Activated CD4-positive, alpha-beta T cell treated with anti-CD3 and anti-CD28 coated beads, Interleukin-2, amount 50 U/mL, for 24 hours (primary cell): ENCODE measurements at regions not wholly inside any gene's neighbourhood (a gene's known extent, or its start where the extent isn't known, plus 50 kb on each side); places are given as distances from the start of the nearest gene placed in this dataset.
"Not testable (repeated sequence)": the region's sequence is repeated elsewhere in the genome, so short reads cannot be mapped to it uniquely, and the experiment has no call there.

Experiments used
- DNase-seq, 2 donors: peaks; one replicate each; pipeline ENCODE4 v3.0.0-alpha.2; 2020; ENCODE audit warnings: low read depth in 1 of 2, low spot score in 1 of 2

GRCh38 chr12:25337916-25338315, 87.2 kb upstream of the KRAS start:
- no peak for DNase-seq

GRCh38 chr12:25332143-25332542, 81.4 kb upstream of the KRAS start:
- DNase-seq = no peak

GRCh38 chr12:25328072-25328712, 77.5 kb upstream of the KRAS start:
- no peak for DNase-seq

GRCh38 chr12:25327321-25327720, 76.6 kb upstream of the KRAS start:
- no peak for DNase-seq

- no peak for DNase-seq
Measured at GRCh38 chr12:25326326-25326725, 75.6 kb upstream of the KRAS start.

- DNase-seq = no peak
Measured at GRCh38 chr12:25324861-25325260, 74.1 kb upstream of the KRAS start.

GRCh38 chr12:25323581-25323982, 72.9 kb upstream of the KRAS start:
- DNase-seq = no peak

- no peak for DNase-seq
Measured at GRCh38 chr12:25322918-25323531, 72.3 kb upstream of the KRAS start.

GRCh38 chr12:25322351-25322750, 71.6 kb upstream of the KRAS start:
- DNase-seq = no peak

GRCh38 chr12:25321772-25322171, 71.0 kb upstream of the KRAS start:
- no peak for DNase-seq

- no peak for DNase-seq
Measured at GRCh38 chr12:25320123-25321006, 69.6 kb upstream of the KRAS start.

- DNase-seq = no peak
Measured at GRCh38 chr12:25319233-25319984, 68.7 kb upstream of the KRAS start.

- no peak for DNase-seq
Measured at GRCh38 chr12:25317553-25317952, 66.8 kb upstream of the KRAS start.

- DNase-seq = no peak
Measured at GRCh38 chr12:25315388-25315787, 64.7 kb upstream of the KRAS start.

- not testable (repeated sequence) for DNase-seq
Measured at GRCh38 chr12:25313266-25313990, 62.7 kb upstream of the KRAS start.

- DNase-seq = no peak
Measured at GRCh38 chr12:25311506-25311905, 60.8 kb upstream of the KRAS start.

- not testable (repeated sequence) for DNase-seq
Measured at GRCh38 chr12:25310071-25310470, 59.3 kb upstream of the KRAS start.

GRCh38 chr12:25308756-25309155, 58.0 kb upstream of the KRAS start:
- DNase-seq = no peak

- DNase-seq = no peak
Measured at GRCh38 chr12:25307818-25308217, 57.1 kb upstream of the KRAS start.

GRCh38 chr12:25301798-25302197, 51.1 kb upstream of the KRAS start:
- no peak for DNase-seq
